Activated T-cell treated with anti-CD3 and anti-CD28 coated beads for 24 hours (primary cell): ENCODE measurements at regions not wholly inside any gene's neighbourhood (a gene's known extent, or its start where the extent isn't known, plus 50 kb on each side); places are given as distances from the start of the nearest gene placed in this dataset.
"Not testable (repeated sequence)": the region's sequence is repeated elsewhere in the genome, so short reads cannot be mapped to it uniquely, and the experiment has no call there.

Source experiments
- DNase-seq: peaks from one replicate; pipeline ENCODE4 v3.0.0-alpha.2; 2020; ENCODE audit warnings: low read depth

DNA sequence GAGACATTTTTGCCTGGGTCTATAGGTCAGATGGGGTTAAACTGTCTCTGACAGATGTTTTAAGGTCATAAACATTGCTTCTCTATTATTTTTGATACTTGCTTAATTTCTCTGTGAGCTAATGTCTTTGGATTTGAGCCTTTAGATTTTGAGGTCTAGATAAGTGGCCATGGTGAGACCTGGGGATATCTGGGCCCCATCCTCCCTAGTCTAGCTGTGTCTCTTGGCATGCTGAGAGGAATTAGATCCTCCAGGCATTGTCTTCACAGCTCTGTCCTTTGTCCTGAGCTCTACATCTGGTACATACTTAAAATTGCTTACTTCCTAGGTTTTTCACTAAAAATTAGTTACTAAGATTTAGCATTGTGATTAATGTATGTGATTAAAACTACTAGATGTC lies 265.0 kb upstream of the NPSR1 start:
- no peak for DNase-seq

DNA sequence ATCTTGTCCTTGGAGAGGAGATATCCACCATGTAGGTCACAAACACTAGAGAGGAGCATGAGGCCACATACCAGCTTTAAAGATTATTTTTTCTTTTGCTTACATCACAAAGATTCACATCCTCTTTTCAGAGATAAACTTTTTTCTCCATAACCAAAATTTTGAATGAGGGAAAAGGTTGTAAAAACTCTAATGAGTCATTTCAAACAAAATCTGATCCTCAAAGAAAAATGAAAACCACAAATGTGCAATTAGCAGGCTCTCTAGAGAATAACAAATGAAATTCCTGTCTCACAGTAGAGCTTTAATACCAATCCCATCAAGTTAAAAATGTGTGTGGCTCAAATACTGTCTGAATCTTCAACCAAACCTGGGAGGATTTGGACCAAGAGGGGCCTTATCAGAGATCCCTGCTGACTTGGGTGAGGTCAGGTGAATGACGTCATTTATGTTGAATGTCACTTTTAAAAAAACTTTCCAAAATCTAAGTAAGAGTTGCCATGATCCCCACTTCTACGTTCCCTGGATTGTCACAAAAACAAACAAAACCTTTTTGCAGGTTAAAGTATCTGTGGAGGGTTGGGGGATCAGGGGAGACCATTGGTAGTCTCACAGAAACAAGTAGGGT lies 261.5 kb upstream of the NPSR1 start:
- DNase-seq: no peak

DNA sequence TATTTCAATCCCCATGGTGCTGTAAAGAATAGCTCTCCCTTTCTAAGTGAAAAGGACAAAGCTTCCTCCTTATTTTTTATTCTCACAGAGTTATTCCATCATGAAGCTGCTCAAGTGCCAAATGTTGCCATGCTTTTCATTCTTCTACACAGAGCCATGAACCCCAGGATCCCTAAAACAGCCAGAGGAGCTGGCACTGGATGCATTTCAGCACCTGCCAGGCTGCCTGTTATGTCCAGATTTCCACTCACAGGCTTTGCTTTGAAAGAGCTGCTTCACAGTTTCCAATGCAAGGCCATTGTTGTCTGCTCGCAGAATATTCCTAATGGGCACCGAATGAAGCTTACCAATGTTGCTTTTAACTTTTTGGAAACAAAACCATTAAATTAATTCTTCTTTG lies 256.2 kb upstream of the NPSR1 start:
- DNase-seq: no peak

GRCh38 chr7:34406848-34407530 lies 251.0 kb upstream of the NPSR1 start:
- DNase-seq: no peak

GRCh38 chr7:34407586-34407985 lies 250.4 kb upstream of the NPSR1 start:
- no peak for DNase-seq

- DNase-seq: no peak
These were observed 240.2 kb upstream of the NPSR1 start for GRCh38 chr7:34417781-34418180.

- DNase-seq: no peak
These were observed 236.5 kb upstream of the NPSR1 start for GRCh38 chr7:34421526-34421925.

- DNase-seq: no peak
These were observed 232.8 kb upstream of the NPSR1 start for GRCh38 chr7:34425194-34425593.

DNA sequence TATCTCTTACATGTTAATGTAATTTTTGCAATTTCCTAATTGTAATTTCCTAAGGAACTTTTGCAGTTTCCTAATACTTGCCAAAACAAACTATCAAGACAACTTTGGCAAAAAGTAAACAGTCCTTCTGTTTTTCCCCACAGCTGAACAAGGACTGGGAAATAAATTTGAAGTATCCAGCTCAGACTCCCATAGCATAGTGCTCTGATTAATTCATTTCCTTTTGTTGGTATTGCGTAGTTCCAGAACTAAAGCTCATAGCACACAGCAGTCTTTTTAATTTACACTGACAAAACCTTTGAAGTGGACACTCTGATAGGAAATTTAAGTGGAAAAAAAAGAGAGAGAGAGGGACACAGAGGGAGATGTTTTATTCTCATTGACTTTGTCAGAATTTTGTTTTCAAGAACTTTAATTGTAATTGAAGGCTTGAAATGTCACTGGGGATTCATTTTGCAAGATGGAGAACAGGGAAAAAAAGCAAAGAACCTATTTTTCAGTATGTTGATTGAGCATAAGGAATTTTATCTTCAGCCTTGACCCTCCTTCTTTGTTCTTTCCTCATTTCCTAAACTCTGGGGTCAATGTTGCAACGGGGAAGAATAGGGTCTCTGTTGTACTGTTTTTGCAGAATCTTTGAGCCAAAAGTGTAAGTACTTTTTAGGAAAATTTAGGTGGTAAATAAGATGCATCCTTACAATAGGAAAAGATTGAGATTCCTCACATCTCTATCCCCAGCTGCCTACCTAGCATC lies 232.2 kb upstream of the NPSR1 start:
- no peak for DNase-seq

DNA sequence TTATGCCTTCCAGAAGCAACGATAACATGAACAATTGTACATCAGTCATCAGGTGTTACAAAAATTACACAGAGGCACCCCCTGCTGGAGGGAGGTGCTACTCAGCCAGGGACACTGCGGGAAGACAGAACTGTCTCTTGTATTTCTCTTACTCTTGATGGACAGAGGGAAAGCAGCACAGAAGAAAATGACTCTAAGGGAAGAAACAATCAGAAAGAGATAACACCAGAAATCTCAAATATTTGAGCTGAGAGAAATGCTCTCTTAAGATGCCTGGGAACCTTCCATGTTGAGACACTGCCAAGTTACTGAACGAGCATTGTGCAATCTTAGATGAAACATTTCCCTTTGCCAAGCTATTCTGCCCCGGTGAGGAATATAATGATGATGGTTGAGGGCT lies 227.6 kb upstream of the NPSR1 start:
- no peak for DNase-seq

DNA sequence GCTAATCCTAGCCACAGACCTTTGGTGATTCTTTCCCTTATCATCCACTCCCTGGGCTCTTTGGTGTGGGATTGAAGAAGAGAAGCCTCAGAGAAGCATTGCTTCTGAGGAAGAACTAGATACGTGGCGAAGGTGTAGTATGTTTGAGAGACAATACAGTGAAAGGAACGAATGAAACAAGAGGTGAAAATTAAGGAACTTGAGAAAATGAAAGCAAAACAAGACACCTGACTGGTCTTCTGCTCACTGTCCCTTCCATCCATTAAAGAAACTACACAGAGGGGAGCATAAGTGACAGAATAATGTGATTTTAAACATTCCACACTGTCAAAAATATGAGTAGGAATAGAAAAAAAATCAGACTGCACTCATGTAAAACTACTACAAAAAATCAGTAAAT lies 219.6 kb upstream of the NPSR1 start:
- DNase-seq: no peak

DNA sequence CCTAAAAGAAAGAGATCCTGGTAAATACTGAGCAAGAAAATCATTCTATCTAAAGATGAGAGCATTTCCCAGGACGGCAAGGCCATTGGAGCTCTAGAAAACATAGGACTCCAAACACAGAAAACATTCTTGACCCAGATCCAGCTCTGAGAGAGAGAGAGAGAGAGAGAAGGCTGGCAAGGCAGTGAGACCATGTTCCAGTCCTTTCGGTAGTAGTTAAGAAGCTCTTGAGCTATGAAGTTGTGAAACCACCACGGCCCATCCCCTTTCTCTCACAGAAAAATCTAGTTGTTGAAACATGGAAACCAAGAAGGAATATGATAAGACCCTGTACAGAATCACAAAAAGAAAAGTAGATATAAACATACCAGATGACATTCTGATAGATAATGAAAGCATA lies 212.4 kb upstream of the NPSR1 start:
- no peak for DNase-seq

GRCh38 chr7:34448531-34448930 lies 209.5 kb upstream of the NPSR1 start:
- not testable (repeated sequence) for DNase-seq

GRCh38 chr7:34449765-34450164 lies 208.3 kb upstream of the NPSR1 start:
- no peak for DNase-seq

- no peak for DNase-seq
These were observed 206.8 kb upstream of the NPSR1 start for GRCh38 chr7:34451183-34451582.

DNA sequence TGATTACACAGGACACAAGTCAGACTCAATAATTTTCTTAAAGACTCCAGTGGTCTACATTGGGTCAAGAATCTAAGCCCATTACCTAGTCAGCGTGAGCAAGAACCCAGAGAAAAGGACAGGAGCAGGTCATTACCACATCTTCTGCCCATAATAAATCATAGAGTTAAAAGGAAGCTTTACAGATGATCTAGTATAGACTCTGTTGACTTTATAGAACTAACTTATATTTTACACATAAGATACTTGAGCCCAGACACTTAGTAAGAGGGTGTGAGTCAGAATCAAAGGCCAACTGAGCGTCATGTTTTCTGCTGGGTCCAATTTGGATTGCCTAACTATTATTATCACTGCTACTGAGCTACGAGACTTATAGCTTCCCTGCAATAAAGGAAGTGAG lies 206.1 kb upstream of the NPSR1 start:
- DNase-seq: no peak

- no peak for DNase-seq
These were observed 205.7 kb upstream of the NPSR1 start for GRCh38 chr7:34452363-34452762.

GRCh38 chr7:34453150-34453549 lies 204.9 kb upstream of the NPSR1 start:
- no peak for DNase-seq

DNA sequence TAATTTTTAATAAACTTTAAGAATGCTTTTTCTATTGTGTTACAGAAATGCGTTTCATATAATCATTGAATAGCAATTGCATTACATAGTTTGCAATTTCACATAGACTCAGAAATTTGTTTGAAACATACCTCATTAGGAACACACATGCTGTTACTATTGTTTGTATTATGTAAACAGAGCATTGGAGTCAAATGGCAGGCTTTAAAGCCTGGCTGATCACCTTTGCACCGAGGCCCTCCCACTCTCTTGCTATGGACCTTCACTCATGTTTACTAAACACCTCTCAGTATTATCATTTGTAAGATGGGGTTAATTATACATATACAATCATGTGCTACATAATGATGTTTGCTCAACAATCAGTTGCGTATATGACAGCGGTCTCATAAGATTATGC lies 203.6 kb upstream of the NPSR1 start:
- no peak for DNase-seq

GRCh38 chr7:34457329-34457728 lies 200.7 kb upstream of the NPSR1 start:
- no peak for DNase-seq

- DNase-seq: no peak
These were observed 194.2 kb upstream of the NPSR1 start for GRCh38 chr7:34463830-34464229.

- DNase-seq: no peak
These were observed 186.2 kb upstream of the NPSR1 start for GRCh38 chr7:34471844-34472243.

GRCh38 chr7:34486371-34486770 lies 171.6 kb upstream of the NPSR1 start:
- no peak for DNase-seq
